ENCODE measurements at regions not wholly inside any gene's neighbourhood (a gene's known extent, or its start where the extent isn't known, plus 50 kb on each side); places are given as distances from the start of the nearest gene placed in this dataset.

DNA sequence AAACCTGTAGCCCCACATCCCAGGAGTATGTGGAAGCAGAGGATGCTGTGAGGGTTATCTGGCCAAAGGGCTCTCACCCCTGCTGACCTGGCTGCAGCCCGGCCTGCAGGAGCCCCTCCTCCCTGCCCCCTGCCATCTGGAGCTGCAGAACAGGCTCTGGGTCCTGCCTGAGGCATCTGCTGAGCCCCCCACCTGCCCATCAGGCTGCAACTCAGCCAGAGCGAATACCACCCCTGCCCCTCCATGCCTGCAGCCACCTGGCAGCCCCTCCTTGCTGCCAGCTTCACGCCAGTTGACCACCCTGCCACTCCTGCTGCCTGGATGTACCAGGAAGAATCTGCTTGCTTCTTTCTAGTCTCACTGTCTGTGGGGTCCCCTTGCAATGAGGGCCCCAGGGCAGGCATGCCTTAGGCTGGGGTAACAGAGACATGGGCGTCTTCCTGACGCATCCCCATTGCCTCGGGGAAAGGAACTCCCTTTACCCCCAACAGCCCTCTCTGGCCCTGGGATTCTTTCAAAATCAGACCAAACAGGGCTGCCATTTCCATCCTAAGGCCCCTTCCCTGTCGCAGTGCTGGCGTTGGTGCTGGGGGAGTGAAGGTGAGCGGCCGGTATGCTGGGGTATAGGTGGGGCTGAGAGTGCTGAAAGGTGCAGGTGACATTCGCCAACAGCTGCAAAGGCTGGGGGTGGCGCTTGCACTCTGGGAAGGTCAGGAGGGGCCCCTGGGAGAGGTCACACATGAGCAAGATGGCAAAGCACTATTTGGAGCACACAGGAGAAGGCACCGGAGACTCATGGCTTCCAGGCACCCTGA, 1334.6 kb downstream of the TBC1D22A start:
- no peak for DNase-seq

DNA sequence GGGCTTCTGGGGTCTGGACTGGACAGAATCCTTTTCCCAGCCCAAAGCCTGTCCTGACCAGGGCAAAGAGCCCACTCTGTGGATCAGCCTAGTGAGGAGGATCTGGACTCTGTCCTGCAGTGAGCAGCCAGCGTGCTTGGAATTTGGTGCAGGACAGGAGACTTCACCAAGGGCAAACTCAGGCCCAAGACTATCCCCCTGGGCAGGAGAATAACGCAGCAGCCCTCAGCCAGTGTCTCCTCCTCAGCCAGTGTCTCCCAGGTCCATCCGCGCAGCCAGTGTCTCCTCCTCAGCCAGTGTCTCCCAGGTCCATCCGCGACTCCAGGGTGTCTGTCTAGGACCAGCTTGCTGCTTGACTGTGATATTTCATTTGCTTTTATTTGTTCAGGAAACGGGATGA, 1334.0 kb downstream of the TBC1D22A start:
- DNase-seq, result no peak

DNA sequence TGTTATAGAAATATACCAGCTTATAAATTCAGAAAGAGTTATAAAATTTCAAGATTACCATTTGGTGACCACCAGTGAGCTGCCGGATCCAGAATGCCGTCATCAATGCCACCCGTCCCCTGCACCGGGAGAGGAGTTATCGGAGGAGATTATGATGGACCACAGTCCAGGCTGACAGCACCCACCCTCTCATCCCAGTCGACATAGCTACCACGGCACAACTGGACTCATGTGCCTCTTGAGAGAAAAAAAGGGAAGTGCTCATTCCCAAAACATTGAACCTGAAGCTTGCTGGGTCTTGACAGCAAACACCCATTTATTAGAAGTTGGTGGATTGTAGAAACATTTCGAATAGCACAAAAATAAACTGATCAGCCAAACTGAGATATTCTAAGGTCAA, 1331.5 kb downstream of the TBC1D22A start:
- no peak for DNase-seq

DNA sequence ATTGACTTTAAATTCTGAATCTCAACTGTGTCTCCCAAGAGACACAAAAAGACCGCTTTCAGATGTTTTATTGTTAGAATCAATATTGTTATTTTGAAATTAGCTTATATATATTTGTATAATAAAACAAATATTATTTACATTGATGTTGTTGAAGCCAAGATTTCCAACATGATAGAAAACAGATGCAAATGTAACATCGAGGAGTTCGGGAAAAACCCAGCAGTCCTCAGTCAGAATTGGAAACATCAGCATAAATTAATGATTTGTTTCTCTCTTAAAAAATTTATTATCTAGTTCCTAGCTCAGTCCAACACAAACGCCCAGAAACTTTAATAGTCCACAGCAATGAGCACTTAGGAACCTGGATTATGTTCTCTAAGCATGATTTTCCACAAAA, 1330.4 kb downstream of the TBC1D22A start:
- DNase-seq, result no peak

DNA sequence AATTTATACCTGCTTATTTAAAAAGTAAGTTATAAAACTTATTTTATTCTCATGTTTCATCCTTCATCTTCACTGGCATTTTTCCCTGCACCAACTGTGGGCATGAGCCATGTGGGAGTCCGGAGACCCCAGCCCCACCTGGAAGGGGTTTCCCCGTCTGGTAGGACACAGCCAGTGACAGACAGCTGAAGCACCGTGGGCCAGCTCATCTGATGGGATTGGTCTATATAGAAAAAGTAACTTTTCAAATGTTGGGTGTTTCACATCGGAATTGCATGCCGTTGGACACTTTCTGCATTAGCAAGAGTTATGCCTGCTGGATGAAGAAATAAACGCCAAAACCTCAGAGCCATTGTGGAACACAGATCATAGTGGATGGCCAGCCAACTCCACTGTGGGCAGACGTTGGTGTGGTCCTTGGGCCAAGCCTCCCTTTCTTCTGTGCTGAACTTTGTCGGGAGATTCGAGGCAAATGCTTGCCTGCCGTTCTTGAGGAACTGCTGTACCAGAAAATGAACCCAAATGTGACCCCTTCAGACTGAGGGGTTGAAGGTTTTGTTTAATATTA, 1329.3 kb downstream of the TBC1D22A start:
- no peak for DNase-seq

DNA sequence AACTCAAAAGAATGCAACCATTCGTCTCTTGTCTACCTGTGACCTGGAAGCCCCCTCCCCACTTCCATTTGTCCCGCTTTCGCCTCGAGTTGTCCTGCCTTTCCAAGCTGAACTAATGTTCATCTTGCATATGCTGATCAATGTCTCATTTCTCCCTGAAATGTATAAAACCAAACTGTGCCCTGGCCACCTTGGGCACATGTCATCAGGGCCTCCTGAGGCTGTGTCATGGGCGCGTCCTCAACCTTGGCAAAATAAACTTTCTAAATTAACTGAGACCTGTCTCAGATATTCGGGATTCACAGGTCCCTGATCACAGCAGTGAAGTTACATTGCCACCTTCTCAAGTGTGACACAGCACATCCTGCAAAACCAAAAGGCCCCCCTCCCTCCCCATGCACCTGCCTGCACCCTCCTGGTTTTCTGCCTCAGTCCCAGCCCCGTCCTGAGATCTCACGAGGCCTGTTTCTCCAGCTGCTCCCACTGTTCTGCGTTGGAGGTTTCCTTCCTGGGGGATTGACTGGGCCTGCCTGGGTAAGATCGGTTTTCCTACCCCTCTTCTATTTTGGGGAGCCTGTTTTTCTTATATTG, 1328.7 kb downstream of the TBC1D22A start:
- DNase-seq, result no peak

DNA sequence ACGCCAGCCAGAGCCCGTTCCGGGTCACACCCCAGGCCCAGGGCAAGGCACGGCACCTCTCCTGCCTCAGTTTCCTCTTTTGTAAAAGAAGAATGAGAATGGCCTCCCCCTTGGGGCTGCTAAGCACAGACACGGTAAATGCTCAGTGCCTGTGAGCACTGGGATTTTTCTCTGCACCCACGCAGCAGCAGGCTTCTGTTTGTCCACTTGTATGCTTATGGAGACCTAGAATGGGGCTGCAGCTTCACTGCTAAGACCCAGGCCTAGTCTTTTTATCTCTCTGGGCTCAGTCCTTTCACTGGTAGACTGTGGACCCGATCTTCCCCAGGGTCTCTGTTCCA, 1327.9 kb downstream of the TBC1D22A start:
- no peak for DNase-seq

DNA sequence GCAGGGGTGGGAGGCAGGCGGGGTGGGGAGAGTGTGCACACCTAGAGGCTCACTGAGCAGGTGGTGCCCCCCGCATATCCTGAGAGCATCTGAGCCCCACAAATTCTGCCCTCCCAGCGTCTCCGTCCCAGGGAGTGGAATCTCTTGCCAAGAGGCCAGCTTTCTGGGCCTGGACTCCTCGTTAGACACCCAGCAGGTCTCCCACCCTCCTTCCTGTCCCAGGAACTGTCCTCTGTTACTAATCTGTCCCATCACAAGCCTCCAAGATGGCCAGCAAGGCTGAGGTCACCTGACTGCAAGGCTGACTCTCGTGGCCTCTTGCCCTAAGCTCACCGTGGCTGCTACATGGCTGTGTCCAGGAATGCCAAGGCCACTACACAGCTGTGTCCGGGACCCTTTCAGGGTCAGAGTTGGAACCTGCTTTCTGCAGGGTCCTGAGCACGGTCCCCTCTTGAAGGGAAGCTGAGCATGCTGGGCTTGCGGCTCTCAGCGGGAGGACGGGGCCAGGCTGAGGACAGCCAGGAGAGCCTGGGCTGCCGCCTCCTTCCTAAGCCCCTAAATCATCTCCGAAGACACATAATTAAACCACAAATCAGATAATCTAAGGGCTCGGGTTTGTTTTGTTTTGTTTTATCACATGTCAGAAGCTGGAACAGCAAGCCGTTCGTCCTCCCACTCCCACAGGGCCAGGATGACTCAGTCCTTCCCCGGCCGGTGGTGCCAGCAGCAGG, 1327.3 kb downstream of the TBC1D22A start:
- peak; percentile 34 for DNase-seq

DNA sequence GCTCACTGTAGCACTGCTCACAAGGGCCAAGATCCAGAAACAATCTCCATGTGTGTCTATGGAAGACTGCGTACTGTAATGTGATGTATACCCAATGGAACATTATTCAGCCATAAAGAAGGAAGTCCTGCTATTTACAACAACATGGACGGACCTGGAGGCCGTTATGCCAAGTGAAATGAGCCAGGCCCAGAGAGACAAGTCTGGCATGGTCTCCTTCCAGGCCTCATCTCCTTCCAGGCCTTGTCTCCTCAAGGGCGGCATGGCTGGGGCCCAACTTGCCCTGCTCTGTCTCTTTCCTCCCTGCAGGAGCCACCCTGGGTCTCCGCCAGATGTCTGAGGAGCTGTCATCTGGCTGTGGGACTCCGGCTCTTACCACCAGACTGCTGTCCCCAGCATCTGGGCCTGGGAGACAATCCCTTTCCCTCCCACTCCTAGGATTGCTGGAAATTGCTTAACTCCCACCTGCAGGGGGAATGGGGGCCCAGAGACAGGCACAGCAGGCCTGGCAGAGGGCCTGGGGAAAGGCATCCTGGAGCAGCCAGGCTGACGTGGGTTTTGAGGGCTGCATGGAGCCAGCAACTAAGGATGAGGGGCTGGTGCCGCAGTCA, 1326.6 kb downstream of the TBC1D22A start:
- DNase-seq, result no peak

DNA sequence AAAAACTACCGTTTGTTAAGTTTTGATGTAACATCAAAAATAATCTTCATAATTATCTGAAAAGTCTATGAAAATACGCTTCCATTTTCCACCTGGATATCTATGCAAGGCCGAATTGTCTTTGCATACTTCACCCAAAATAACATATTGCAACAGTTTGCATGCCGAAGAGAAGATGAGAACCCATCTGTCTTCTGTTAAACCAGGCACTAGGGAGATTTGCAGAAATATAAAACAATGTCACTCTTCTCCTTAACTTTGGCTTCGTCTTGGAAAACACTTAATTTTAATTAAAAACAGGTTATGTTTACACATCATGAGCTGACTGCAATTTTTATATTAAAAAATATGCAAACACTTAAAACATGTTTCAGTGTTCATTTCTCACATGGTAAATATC, 1325.8 kb downstream of the TBC1D22A start:
- DNase-seq, result no peak

DNA sequence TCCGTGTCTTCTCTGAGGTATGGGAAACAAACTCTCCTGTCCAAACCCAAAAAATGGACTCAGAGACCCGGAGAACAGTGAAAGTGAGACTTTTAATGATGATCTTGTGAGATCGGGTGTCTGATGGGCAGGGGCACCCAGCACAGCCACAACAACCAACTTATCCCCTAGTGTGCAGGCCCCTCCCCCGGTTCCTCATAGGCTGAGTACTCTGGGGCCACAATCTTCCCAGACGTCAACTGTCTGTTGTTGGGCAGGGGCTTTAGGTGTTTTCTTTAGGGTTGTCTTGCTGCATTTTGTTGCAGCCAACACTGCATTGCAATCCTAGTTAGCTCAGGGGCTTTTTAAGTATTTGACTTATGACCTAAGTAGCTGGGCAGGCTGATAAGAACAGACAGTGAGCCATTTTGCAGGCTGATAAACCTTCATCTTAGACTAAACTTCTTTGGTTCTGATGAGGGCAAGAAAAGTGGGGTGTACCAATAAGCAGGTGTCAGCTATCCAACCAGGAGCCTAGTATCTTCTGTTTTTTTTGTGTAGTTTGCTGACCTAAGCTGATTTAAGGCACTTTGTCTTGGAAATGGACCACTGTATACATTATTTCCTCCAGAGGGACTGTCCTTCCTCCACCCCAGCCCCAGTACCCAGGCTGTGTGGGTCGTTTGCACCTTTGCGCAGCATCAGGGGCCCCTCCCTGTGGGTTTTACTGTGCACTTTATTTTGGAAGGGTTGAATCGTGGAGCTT, 1323.6 kb downstream of the TBC1D22A start:
- DNase-seq, result no peak

DNA sequence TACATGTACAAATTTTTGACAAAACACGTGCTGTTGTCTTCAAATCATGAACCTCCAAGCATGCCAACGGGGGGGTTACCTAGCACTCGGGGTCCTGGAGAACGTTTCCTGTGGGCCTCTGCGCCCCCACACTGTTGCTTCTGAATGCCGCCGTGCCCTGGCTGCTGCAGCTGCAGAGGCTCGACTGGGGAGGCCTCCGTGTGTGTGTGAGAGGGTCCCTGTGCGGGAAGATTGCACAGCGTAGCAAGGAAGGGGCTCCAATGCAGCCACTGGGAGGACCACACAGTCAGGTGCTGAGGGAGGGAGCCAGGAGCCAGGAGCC, 1322.2 kb downstream of the TBC1D22A start:
- no peak for DNase-seq

DNA sequence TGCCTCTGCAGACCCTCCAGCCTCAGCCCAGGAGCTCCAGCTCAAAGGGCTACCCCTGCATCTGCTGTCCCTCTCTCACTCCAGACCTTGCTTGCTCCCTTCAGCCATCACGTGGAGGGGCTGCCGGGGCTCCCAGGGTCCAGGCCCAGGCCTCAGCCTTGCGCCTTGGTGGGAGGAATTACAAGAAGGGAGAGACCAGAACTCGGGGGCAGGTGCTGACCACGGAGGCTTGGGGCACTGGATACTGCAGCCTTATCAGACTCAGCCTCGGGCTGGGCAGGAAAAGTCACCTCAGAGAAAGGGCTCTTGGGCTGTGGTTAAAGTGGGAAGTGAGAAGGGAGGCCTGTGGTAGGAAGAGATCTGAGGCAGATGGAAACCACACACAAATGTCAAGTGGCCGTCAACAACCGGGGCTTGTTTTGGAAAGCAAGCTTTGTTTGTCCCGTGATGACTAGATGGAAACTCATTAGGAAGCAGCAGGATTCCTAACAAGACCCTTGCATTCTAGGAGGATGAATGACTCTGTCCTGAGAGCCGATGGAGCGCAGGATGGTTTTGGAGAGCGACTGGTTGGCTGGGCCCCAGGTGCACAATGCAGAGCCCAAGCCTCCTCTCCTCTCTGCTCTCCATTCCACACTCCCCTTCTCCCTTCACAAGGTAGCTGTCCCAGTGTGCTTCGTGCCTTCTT, 1321.7 kb downstream of the TBC1D22A start:
- DNase-seq, result no peak

DNA sequence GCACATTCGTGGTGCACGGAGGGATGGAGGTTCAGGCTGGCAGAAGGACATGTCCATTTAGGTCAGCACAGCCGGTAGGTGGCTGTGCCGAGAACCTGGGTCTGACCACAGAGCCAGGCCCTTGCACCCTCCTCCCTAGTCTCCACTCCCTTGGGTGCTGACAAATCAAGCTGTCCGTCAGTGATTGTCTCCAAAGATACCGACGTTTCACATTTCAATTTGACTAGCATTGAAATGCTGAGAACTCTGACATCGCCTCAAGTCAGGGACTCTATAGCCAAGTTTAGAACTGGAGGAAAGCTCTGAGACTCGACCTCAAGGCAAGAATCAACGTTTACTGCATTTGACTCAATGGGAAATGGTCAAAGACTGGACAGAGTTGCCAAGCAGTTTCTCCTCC, 1321.1 kb downstream of the TBC1D22A start:
- no peak for DNase-seq

DNA sequence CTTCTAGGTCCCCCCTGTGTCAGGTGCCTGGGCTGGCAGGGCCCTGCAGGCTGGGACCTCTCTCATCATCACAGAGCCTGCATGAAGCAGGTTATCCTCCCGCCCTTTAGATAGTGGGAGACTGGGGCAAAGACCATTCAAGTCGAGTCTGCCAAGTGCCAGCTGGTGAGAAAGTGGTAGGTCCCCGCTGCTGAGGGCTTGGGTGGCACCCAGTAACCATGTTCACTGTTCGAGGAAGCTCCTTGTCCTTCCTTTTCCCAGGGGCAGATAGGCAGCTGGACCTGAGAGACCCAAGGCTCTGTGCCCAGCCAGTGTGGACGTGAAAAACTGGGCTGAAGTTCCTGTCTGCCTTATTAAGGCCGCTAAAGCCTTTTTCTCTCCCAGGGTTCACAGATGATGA, 1319.8 kb downstream of the TBC1D22A start:
- DNase-seq, result no peak

DNA sequence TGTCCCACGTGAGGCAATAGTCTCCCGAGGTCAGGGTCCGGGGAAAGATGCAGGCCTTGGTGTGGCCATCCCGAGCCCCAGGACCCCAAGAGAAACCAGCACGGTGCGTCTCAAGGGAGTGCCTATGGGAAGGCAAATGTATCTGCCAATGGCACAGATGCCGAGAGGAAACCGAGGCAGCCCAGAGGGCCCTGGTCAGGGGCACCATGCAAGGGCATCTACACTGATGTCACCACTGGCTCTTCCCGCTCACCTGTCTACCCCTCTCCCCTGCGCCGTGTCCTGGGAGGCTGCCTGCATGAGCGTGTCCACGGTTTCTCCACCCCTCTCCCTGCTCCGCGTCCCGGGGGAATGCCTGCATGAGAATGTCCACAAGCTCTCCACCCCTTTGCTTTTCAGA, 1318.8 kb downstream of the TBC1D22A start:
- no peak for DNase-seq

DNA sequence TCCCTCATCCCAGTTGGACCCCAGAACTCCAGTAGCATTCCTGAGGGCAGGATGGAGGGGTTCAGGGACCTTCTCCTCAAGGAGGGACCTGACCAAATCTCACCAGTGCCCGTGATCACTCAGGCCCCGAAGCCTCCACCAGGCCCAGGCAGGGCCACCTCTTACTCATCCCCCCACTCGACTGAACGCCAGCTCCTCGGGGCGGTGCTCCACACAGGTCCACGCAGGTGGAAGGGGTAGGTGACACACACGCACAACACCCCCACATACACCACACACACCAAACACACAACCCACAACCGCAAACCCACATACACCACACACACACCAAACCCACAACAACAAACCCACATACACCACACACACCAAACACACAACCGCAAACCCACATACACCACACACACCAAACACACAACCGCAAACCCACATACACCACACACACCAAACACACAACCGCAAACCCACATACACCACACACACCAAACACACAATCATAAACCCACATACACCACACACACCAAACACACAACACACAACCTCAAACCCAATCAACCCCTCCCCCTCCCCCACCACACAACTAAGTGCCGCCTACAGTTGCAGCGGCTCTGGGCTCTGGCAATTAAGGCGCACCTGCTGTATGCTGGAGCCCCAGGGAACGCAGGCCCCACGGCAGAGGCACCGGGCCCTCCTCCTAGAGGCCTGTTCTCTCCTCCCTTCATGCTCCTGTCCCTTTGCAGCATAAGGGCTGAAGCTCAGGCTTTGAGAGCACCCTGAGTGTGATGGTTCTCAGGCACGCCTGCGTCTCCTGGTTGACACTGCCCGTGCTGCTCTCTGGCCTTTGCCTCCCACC, 1318.1 kb downstream of the TBC1D22A start:
- no peak for DNase-seq

DNA sequence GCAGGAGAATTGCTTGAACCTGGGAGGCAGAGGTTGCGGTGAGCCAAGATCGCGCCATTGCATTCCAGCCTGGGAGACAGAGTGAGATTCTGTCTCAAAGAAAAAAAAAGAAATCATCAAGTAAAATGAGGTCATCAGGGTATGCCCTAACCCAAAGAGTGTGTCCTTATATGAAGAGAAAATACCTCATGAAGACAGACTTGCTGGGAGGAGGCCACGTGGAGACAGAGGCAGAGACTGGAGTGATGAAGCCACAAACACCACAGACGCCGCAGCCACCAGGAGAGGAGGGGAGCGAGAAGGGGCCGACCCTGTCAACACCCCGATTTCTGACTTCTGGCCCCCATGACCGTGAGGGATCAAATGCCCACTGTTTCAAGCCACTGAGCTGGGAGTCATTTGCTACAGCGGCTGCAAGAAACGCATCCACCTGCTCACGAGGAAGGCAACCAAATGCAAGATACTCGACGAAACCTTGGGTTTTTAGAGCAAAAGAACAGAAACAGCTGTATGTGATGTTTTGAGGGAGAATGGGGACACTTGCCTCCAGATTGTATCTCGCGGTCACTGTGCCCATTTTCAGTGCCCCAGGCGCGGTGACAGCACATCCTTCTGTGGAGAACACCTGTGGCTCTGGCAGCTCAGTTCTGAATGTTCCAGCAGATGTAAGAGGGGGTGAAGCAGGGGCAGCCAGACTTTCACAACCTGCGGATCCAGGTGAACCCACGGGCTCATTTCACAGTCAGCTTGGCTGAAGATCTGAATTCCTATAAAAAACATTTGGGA, 1317.2 kb downstream of the TBC1D22A start:
- DNase-seq, result no peak

DNA sequence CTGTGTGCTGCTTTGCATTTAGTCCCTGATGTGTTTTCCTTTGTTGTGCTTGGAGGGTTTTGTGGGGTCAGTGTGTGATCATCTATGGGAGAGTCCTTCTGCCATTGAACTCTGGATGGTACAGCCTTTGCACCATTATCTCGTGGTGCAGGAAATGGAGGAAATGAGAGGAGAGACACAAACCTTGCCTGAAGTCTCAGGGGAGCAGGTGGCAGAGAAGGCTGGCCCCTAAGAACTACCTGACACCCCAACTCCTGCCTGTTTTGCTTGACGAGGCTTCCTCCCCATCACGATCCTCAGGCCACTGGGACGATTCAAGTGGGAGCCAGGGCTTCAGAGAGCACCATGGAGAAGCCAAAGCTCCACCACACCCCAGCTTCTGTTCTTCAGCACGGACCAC, 1316.4 kb downstream of the TBC1D22A start:
- no peak for DNase-seq

DNA sequence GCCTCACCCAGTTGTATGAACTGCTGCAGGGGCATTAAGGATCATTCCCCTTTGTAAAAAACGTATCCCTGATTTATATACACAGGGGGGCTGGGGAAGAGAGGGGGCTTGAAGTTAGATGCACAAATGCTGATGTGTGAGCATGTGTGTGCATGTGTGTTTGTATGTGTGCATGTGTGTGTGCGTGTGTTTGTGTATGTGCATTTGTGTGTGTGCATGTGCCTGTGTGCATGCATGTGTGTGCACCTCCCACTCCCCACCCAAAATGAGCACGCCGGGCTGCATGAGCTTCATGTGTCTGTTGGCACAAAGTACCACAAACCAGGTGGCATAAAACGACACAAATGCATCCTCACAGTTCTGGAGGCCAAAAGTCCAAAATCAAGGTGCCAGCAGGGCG, 1315.2 kb downstream of the TBC1D22A start:
- DNase-seq, result no peak
